HG03521 (cell line): ENCODE measurements at regions not wholly inside any gene's neighbourhood (a gene's known extent, or its start where the extent isn't known, plus 50 kb on each side); places are given as distances from the start of the nearest gene placed in this dataset.

Experiments
- ATAC-seq: cut with Tn5 transposase; IDR thresholded peaks from one replicate; pipeline ENCODE4 v1.9.1; 2021; ENCODE audit warnings: mild to moderate bottlenecking, moderate library complexity; ENCODE audit not compliant: unreplicated experiment

- ATAC-seq: no peak
Measured at GRCh38 chrX:39645178-39645895, 452.4 kb downstream of the BCOR start.

GRCh38 chrX:39648548-39649254 lies 449.1 kb downstream of the BCOR start:
- no peak for ATAC-seq

- no peak for ATAC-seq
Measured at GRCh38 chrX:39650768-39651347, 446.9 kb downstream of the BCOR start.

GRCh38 chrX:39652336-39652735 lies 445.4 kb downstream of the BCOR start:
- no peak for ATAC-seq

GRCh38 chrX:39653691-39654090 lies 444.1 kb downstream of the BCOR start:
- ATAC-seq: no peak

GRCh38 chrX:39654183-39654925 lies 443.4 kb downstream of the BCOR start:
- ATAC-seq: no peak

GRCh38 chrX:39654952-39655351 lies 442.8 kb downstream of the BCOR start:
- no peak for ATAC-seq

GRCh38 chrX:39661116-39661907 lies 436.4 kb downstream of the BCOR start:
- no peak for ATAC-seq

GRCh38 chrX:39665830-39666518 lies 431.8 kb downstream of the BCOR start:
- ATAC-seq: no peak

- ATAC-seq: no peak
Measured at GRCh38 chrX:39667191-39667590, 430.6 kb downstream of the BCOR start.

- no peak for ATAC-seq
Measured at GRCh38 chrX:39667736-39668482, 429.8 kb downstream of the BCOR start.

GRCh38 chrX:39669668-39670067 lies 428.1 kb downstream of the BCOR start:
- ATAC-seq: no peak

- no peak for ATAC-seq
Measured at GRCh38 chrX:39670281-39670680, 427.5 kb downstream of the BCOR start.

- no peak for ATAC-seq
Measured at GRCh38 chrX:39672405-39672804, 425.4 kb downstream of the BCOR start.

GRCh38 chrX:39674490-39675161 lies 423.1 kb downstream of the BCOR start:
- ATAC-seq: no peak

GRCh38 chrX:39675162-39675553 lies 422.6 kb downstream of the BCOR start:
- ATAC-seq: no peak

GRCh38 chrX:39675619-39676018 lies 422.1 kb downstream of the BCOR start:
- ATAC-seq: no peak

GRCh38 chrX:39676434-39676833 lies 421.3 kb downstream of the BCOR start:
- no peak for ATAC-seq

GRCh38 chrX:39677585-39677977 lies 420.2 kb downstream of the BCOR start:
- ATAC-seq: no peak
